Liver (tissue), 8 donors: ENCODE measurements at regions not wholly inside any gene's neighbourhood (a gene's known extent, or its start where the extent isn't known, plus 50 kb on each side); places are given as distances from the start of the nearest gene placed in this dataset.

ENCODE experiments used
- DNase-seq: peaks from one replicate; pipeline ENCODE4 v3.0.0-alpha.2; 2017; ENCODE audit warnings: low spot score
- H3K27ac ChIP-seq, 2 donors: one replicate each; pipeline ENCODE4 v1.7.0; 2013; ENCODE audit warnings: inconsistent platforms in 2 of 2, low read length in 2 of 2, control low read depth in 1 of 2, low read depth in 1 of 2, mild to moderate bottlenecking in 1 of 2
- H3K27me3 ChIP-seq, 4 donors: one replicate each; pipeline versions ENCODE4 v1.6.1 to v1.7.0; 2013; ENCODE audit warnings: low read length in 3 of 4, inconsistent platforms in 1 of 4, mild to moderate bottlenecking in 1 of 4, moderate library complexity in 1 of 4; ENCODE audit not compliant: control insufficient read depth in 4 of 4, insufficient read depth in 4 of 4
- H3K36me3 ChIP-seq, 4 donors: one replicate each; pipeline versions ENCODE4 v1.6.1 to v1.7.0; 2013; ENCODE audit warnings: low read length in 3 of 4, mild to moderate bottlenecking in 3 of 4, low read depth in 1 of 4, moderate library complexity in 1 of 4; ENCODE audit not compliant: control insufficient read depth in 4 of 4, insufficient read depth in 3 of 4
- H3K4me1 ChIP-seq, 4 donors: one replicate each; pipeline versions ENCODE4 v1.6.1 to v1.7.0; 2013; ENCODE audit warnings: low read length in 3 of 4, mild to moderate bottlenecking in 3 of 4, moderate library complexity in 1 of 4; ENCODE audit not compliant: control insufficient read depth in 4 of 4, insufficient read depth in 4 of 4
- H3K4me3 ChIP-seq, 3 donors: one replicate each; pipeline versions ENCODE4 v1.6.1 to v1.7.0; 2013; ENCODE audit warnings: low read length in 3 of 3, control low read depth in 1 of 3, low read depth in 1 of 3, mild to moderate bottlenecking in 1 of 3
- H3K9ac ChIP-seq, 2 donors: one replicate each; pipeline ENCODE4 v1.7.0; 2013; ENCODE audit warnings: low read length in 2 of 2, mild to moderate bottlenecking in 2 of 2, moderate library complexity in 2 of 2, control low read depth in 1 of 2, low read depth in 1 of 2
- H3K9me3 ChIP-seq, 4 donors: one replicate each; pipeline versions ENCODE4 v1.6.1 to v1.7.0; 2013; ENCODE audit warnings: low read length in 3 of 4; ENCODE audit not compliant: control insufficient read depth in 4 of 4
- FOXA2 ChIP-seq: IDR thresholded peaks from 2 replicates; pipeline ENCODE4 v1.6.1; 2016; ENCODE audit warnings: antibody characterized with exemption
- GABPA ChIP-seq, 2 donors: IDR thresholded peaks in 1 of 2; conservative IDR thresholded peaks in 1 of 2; 2 replicates each; pipeline ENCODE4 v1.6.1; 2016; ENCODE audit warnings: antibody characterized with exemption in 2 of 2, mild to moderate bottlenecking in 1 of 2, moderate library complexity in 1 of 2
- HNF4A ChIP-seq, 2 donors: conservative IDR thresholded peaks; 2 replicates each; pipeline ENCODE4 v1.6.1; 2016; ENCODE audit warnings: antibody characterized with exemption in 2 of 2, mild to moderate bottlenecking in 2 of 2
- JUND ChIP-seq, 2 donors: IDR thresholded peaks; 2 replicates each; pipeline ENCODE4 v1.6.1; 2016; ENCODE audit warnings: antibody characterized with exemption in 2 of 2
- RAD21 ChIP-seq, 2 donors: IDR thresholded peaks; 2 replicates each; pipeline ENCODE4 v1.6.1; 2016; ENCODE audit warnings: antibody characterized with exemption in 2 of 2, mild to moderate bottlenecking in 2 of 2
- REST ChIP-seq: IDR thresholded peaks from 2 replicates; pipeline ENCODE4 v1.6.1; 2016; ENCODE audit warnings: antibody characterized with exemption, mild to moderate bottlenecking
- RXRA ChIP-seq, 2 donors: IDR thresholded peaks; 2 replicates each; pipeline ENCODE4 v1.6.1; 2017 to 2018; ENCODE audit warnings: antibody characterized with exemption in 2 of 2, mild to moderate bottlenecking in 1 of 2
- WGBS: extraction: QIAGEN DNeasy Blood & Tissue Kit; methylation state at CpG from one replicate; pipeline ENCODE4 v1.1.7; 2013; 5-methylcytosine and 5-hydroxymethylcytosine counted together
- TF ChIP-seq, protein P1 (sequence below): fragments of 150-350 bp; IDR thresholded peaks from 2 replicates; pipeline ENCODE4 v1.5.1; 2017; ENCODE audit warnings: improper control_type of control experiment, low read depth, low read length; ENCODE audit not compliant: missing input control
- TF ChIP-seq, protein P2 (sequence below): IDR thresholded peaks from 2 replicates; pipeline ENCODE4 v1.6.1; 2016; ENCODE audit warnings: antibody characterized with exemption
- donor health status: healthy.
- donor health status: healthy.
- donor health status: healthy.
- donor health status: healthy.
- donor health status: healthy.

GRCh38 chr7:10632712-10633111 is 341.0 kb upstream of the PHF14 start:
- whole genome bisulfite sequencing, result 24% methylated on average over 1 of the region's 1 CpG

DNA sequence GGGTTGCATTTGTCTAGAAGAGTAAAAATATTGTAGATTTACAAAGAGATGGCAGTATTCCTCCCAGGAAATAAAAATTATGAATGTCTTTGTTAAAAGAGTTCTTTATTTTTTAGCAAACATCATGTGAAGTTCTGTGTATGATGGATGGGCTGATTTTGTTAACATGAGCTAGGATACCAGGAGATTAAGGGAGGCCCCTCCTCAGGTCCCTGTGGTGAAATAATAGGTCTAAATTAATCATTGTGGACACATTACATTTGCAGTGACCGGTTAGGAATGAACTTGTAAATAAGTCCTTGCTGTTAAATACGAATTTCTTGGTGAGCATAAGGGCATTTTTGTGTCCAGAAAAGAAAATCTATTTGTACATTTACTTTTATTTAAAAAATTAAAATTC is 339.4 kb upstream of the PHF14 start:
- H3K4me1 ChIP-seq, result no peaks in the 10 kb centered on the region
- TF ChIP-seq GABPA (IDR thresholded peaks at IDR 0.05 in 1 of 2, conservative IDR thresholded peaks at IDR 0.05 in 1 of 2), result no peak
- TF ChIP-seq FOXA2, result no peak
- TF ChIP-seq JUND (IDR thresholded peaks at IDR 0.05), result no peak
- TF ChIP-seq, protein P1, sequence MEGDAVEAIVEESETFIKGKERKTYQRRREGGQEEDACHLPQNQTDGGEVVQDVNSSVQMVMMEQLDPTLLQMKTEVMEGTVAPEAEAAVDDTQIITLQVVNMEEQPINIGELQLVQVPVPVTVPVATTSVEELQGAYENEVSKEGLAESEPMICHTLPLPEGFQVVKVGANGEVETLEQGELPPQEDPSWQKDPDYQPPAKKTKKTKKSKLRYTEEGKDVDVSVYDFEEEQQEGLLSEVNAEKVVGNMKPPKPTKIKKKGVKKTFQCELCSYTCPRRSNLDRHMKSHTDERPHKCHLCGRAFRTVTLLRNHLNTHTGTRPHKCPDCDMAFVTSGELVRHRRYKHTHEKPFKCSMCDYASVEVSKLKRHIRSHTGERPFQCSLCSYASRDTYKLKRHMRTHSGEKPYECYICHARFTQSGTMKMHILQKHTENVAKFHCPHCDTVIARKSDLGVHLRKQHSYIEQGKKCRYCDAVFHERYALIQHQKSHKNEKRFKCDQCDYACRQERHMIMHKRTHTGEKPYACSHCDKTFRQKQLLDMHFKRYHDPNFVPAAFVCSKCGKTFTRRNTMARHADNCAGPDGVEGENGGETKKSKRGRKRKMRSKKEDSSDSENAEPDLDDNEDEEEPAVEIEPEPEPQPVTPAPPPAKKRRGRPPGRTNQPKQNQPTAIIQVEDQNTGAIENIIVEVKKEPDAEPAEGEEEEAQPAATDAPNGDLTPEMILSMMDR, result no peak
- TF ChIP-seq RXRA (IDR thresholded peaks at IDR 0.05), result no peak
- TF ChIP-seq RAD21 (IDR thresholded peaks at IDR 0.05), result no peak
- 70% methylated on average over 2 of the region's 2 CpGs for WGBS
- H3K27ac ChIP-seq, result no peak overlapping the region
- H3K27me3 ChIP-seq, result no peaks in the 10 kb centered on the region
- H3K4me3 ChIP-seq, result no peak overlapping the region
- no peak overlapping the region for H3K9ac ChIP-seq
- no peak for DNase-seq
- H3K36me3 ChIP-seq, result no peaks in the 10 kb centered on the region
- H3K9me3 ChIP-seq, result no peaks in the 10 kb centered on the region

More at GRCh38 chr7:10632712-10633111, 341.0 kb upstream of the PHF14 start:
- TF ChIP-seq REST, result no peak
- TF ChIP-seq JUND (IDR thresholded peaks at IDR 0.05), result no peak
- no peak for TF ChIP-seq FOXA2
- no peak for TF ChIP-seq GABPA (IDR thresholded peaks at IDR 0.05 in 1 of 2, conservative IDR thresholded peaks at IDR 0.05 in 1 of 2)
- no peak for TF ChIP-seq RXRA (IDR thresholded peaks at IDR 0.05)
- TF ChIP-seq, protein P2, sequence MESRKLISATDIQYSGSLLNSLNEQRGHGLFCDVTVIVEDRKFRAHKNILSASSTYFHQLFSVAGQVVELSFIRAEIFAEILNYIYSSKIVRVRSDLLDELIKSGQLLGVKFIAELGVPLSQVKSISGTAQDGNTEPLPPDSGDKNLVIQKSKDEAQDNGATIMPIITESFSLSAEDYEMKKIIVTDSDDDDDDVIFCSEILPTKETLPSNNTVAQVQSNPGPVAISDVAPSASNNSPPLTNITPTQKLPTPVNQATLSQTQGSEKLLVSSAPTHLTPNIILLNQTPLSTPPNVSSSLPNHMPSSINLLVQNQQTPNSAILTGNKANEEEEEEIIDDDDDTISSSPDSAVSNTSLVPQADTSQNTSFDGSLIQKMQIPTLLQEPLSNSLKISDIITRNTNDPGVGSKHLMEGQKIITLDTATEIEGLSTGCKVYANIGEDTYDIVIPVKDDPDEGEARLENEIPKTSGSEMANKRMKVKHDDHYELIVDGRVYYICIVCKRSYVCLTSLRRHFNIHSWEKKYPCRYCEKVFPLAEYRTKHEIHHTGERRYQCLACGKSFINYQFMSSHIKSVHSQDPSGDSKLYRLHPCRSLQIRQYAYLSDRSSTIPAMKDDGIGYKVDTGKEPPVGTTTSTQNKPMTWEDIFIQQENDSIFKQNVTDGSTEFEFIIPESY, result no peak
- no peak for TF ChIP-seq HNF4A (conservative IDR thresholded peaks at IDR 0.05)
- no peaks in the 10 kb centered on the region for H3K9me3 ChIP-seq
- H3K36me3 ChIP-seq, result no peaks in the 10 kb centered on the region
- no peak overlapping the region for H3K9ac ChIP-seq
- H3K27me3 ChIP-seq, result no peaks in the 10 kb centered on the region
- no peaks in the 10 kb centered on the region for H3K4me1 ChIP-seq
- DNase-seq, result no peak
- H3K27ac ChIP-seq, result no peak overlapping the region
- H3K4me3 ChIP-seq, result no peak overlapping the region

DNA sequence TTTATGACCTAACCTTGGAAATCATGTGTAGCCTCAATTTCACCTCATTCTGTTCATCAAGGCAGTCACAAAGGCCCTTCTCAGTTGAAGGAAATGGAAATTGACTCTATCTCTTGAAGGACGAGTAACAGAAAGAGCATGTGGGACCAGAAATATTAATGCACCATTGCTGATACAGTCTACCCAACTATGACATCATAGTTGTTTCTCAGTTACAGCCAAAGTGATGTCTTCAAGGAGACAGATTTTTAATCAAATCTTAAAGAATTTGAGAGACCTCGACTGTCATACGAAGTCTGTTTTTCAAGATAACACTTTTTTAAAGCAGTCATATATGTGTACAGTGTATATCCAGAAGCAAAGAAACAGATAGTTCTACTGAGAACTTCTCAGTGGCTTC is 335.7 kb upstream of the PHF14 start:
- 75% methylated on average over 3 of the region's 3 CpGs for WGBS
- no peak for DNase-seq
- Histone ChIP-seq H3K4me3 (no peak overlapping the region), H3K9me3 (no peaks in the 10 kb centered on the region), H3K36me3 (no peaks in the 10 kb centered on the region), H3K27me3 (no peaks in the 10 kb centered on the region), H3K4me1 (no peaks in the 10 kb centered on the region), H3K9ac (no peak overlapping the region), H3K27ac (no peak overlapping the region)
- no peak for TF ChIP-seq HNF4A (conservative IDR thresholded peaks at IDR 0.05)
